ENCODE measurements at regions not wholly inside any gene's neighbourhood (a gene's known extent, or its start where the extent isn't known, plus 50 kb on each side); places are given as distances from the start of the nearest gene placed in this dataset.
"Not testable (repeated sequence)": the region's sequence is repeated elsewhere in the genome, so short reads cannot be mapped to it uniquely, and the experiment has no call there.

- in situ Hi-C loops (cut with HindIII; ENCODE audit: low pct_ligation_motif_present, low pct_unique_long_range_greater_than_20kb, low sequenced_read_pairs) = no loop called here
- no peak for DNase-seq
These were observed 822.3 kb downstream of the MTRR start for GRCh38 chr5:8691221-8691620.

DNA sequence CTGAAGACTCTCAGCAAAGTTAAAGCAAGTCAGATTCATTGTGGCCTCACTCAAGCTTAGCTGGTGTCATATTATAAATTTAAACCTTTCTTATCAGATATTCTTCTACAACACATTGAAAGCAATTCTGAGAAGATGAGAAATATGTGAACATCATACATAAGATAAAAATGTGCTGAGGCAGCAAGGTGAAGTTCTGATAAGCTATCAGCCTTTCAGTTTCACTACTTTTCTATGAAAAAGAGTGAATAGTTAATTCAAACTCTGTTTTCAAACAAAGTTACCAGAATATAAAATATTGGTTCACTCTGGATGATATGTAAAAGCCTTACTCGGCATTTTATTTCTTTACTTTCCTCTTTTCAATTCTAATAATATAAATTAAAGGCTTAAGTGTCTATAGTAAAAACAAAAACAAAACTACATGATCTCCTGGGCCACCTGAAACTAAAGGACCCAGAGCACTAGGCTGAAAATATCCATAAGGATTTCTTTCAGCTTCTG, 824.4 kb downstream of the MTRR start:
- in situ Hi-C loops (cut with HindIII; ENCODE audit: low pct_ligation_motif_present, low pct_unique_long_range_greater_than_20kb, low sequenced_read_pairs) = no loop called here

GRCh38 chr5:8694545-8694944, 825.6 kb downstream of the MTRR start:
- no peak for DNase-seq
- in situ Hi-C loops (cut with HindIII; ENCODE audit: low pct_ligation_motif_present, low pct_unique_long_range_greater_than_20kb, low sequenced_read_pairs) = no loop called here

More for the DNA sequence above, 824.4 kb downstream of the MTRR start:
- no peak for DNase-seq

DNA sequence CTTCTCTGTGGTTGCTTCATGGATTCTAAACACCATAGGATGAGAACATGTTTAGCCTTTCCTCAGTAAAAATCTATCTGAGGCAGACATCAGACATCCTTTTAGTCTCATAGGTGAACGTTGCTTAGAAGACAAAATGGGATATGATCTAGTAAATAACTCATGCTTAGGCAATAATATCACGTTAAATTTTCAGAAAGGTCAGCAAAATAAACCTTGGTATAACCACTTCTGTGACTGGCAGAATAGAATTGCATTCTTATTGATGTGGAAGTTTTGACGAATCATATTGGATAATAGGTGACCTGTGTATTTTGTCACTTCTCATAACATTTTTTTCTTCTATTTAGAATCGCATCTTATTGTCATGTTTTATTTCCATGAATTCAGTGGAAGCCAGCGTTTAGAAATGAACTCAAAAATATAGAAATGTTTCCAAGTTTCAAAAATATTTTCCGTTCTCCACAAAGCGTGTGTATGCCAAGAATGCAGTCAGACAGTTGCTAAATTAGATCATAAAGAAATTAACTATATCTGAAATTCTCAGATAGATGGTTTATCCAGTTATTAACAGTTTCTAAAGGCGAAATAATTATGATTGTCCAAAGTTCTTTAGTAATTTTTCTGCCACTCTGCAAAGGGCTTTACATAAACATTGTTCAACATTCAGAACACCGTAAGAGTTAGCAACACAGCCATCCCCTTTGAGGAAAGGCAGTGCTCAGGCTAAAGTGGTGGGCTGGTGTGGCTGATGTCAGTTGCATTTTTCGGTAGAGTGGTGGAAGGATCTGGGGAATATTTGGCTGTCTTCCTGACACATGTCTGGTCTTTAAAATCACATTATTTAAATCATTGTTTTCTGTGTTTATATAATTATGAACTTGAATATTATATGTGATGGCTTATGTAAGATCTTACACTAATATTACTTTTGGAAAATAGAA, 827.2 kb downstream of the MTRR start:
- in situ Hi-C loops (cut with HindIII; ENCODE audit: low pct_ligation_motif_present, low pct_unique_long_range_greater_than_20kb, low sequenced_read_pairs) = no loop called here
- DNase-seq = no peak

DNA sequence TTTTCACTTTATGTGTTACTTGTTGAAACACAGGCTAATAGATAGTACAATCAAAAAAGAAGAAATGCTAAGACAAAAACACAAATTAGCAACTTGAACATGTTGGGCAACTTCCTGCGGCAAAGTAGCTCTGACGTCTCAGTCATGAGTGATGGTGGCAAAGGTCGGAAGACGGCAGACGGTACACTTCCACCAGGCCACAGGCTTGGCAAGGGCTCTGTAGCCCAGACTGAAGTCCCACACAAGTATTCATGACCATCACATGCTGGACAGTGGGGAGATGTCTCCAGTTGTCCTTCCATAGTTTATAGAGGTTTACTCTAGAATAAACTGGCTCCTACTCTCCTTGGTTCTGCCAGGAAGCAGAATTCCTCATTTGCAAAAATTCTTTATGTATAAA, 831.3 kb downstream of the MTRR start:
- in situ Hi-C loops (cut with HindIII; ENCODE audit: low pct_ligation_motif_present, low pct_unique_long_range_greater_than_20kb, low sequenced_read_pairs) = no loop called here
- no peak for DNase-seq

GRCh38 chr5:8700671-8701070, 831.7 kb downstream of the MTRR start:
- DNase-seq = no peak

DNA sequence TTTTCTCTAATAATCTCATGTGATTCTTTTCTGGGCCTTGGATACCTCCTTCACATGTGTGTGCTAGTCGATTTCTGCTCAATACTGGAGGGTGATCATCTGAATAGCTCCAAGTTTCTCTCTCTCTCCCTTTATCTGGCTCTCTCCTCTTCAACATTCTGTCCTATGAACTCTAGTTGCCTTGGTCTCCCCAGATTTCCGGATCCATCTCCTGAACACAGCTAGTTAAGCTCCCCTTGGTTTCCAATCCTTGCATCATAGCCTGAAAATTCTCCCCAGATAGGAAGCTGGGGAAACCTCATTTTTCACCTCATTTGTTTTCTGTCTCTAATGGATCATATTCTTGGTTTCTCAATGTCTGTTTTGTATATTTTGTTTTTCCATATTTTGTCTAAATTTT, 832.3 kb downstream of the MTRR start:
- in situ Hi-C loops (cut with HindIII; ENCODE audit: low pct_ligation_motif_present, low pct_unique_long_range_greater_than_20kb, low sequenced_read_pairs) = no loop called here
- no peak for DNase-seq

More at GRCh38 chr5:8700671-8701070, 831.7 kb downstream of the MTRR start:
- in situ Hi-C loops (cut with HindIII; ENCODE audit: low pct_ligation_motif_present, low pct_unique_long_range_greater_than_20kb, low sequenced_read_pairs) = no loop called here

DNA sequence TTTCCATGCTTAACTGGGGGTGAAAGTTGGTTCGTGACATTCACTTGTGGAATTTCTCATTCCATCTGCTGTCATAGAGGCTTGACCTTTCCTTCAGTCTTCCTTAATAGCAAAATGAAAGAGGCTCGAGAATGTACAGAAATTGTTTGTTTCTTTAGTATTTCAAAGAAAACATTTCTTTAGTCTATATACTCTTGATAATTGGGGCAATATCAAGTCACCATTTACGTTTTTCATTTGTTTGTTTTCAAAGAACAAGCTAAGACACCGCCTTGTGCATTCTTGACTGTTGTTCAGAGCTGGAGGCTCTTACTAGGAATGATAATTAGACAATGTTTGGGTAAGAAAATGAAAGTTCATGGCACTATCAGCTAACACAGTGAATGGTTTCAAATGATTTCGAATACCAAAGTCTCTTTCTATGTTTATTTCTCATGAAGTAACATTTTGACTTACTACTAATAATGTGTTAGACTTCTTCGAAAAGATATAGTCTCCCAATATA, 835.4 kb downstream of the SEMA5A start:
- in situ Hi-C loops (cut with HindIII; ENCODE audit: low pct_ligation_motif_present, low pct_unique_long_range_greater_than_20kb, low sequenced_read_pairs) = no loop called here
- no peak for DNase-seq

DNA sequence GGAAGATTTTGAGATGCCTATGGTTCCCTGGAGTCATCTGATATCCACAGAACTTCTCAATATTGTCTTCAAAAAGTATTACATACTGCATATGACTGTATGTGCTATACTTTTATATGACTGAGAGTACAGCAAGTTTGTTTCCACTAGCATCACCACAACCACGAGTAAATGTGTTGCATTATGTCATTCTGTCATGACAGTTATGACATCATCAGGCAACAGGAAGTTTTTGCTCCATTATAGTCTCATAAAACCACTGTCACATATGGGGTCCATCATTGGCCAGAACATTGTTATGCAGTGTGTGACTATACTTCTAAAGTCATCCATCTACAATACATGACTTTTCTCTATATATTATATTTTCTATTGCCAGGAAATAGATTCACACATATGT, 831.7 kb downstream of the SEMA5A start:
- in situ Hi-C loops (cut with HindIII; ENCODE audit: low pct_ligation_motif_present, low pct_unique_long_range_greater_than_20kb, low sequenced_read_pairs) = no loop called here
- no peak for DNase-seq

DNA sequence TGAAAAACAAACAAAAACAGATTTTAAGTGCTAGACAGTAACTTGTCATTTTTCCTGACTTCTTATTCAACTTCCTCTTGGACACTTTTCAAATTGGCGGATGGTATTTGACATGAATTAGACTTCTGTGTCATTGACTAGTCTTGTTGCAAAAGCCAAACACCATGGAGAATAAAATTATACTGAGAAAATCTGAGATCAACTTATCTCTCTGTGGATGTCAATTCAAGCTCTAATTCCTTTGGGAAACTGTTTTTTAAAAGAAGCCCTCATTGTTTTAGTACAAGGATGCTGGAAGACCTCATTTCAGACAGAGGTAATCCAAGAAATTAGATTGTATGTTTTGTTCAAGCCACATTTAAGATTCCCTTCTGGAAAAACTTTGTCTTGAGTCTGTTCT, 831.0 kb downstream of the SEMA5A start:
- in situ Hi-C loops (cut with HindIII; ENCODE audit: low pct_ligation_motif_present, low pct_unique_long_range_greater_than_20kb, low sequenced_read_pairs) = no loop called here
- DNase-seq = no peak

- in situ Hi-C loops (cut with HindIII; ENCODE audit: low pct_ligation_motif_present, low pct_unique_long_range_greater_than_20kb, low sequenced_read_pairs) = no loop called here
These were observed 826.1 kb downstream of the SEMA5A start for GRCh38 chr5:8719796-8720195.

DNA sequence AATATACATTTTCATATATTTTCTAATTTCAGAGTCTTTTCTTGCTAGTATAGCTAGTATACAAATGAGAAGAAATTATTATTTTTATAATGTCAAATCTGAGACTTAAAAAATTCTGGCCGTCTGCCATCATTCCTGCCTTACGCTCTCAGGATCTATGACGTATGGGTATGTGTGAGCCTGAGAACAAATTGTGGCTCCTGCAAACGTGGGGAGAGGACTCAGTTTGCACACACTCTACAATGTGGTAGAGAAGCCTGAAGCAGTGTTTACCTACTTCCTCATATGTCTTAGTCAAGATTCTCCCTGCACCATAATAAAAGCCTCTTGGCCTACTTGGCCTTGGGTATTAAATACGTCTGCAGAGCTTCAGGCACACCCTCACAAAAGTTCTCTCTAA, 825.4 kb downstream of the SEMA5A start:
- in situ Hi-C loops (cut with HindIII; ENCODE audit: low pct_ligation_motif_present, low pct_unique_long_range_greater_than_20kb, low sequenced_read_pairs) = no loop called here
- DNase-seq = no peak

More at GRCh38 chr5:8719796-8720195, 826.1 kb downstream of the SEMA5A start:
- no peak for DNase-seq

DNA sequence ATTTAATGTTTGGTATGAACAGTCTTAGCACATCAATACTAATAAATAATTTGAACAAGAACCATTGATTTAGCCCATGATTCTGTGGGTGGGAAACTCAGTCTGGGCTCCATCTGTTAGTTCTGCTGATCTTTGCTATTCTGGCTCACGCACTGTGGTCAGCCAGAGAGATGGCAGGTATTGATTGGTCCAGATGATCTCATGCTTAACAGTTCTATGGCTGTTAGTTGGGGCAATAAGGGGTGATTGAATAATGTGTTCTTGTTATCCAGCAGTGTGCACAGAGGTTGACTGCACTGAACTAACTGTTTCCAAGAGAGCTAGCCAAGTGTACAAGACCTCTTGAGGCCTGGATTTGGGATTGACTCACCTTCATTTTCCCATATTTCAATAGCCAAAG, 824.3 kb downstream of the SEMA5A start:
- no peak for DNase-seq
- in situ Hi-C loops (cut with HindIII; ENCODE audit: low pct_ligation_motif_present, low pct_unique_long_range_greater_than_20kb, low sequenced_read_pairs) = no loop called here

- no peak for DNase-seq
- in situ Hi-C loops (cut with HindIII; ENCODE audit: low pct_ligation_motif_present, low pct_unique_long_range_greater_than_20kb, low sequenced_read_pairs) = no loop called here
These were observed 819.4 kb downstream of the SEMA5A start for GRCh38 chr5:8726383-8727036.

- in situ Hi-C loops (cut with HindIII; ENCODE audit: low pct_ligation_motif_present, low pct_unique_long_range_greater_than_20kb, low sequenced_read_pairs) = no loop called here
- no peak for DNase-seq
These were observed 818.5 kb downstream of the SEMA5A start for GRCh38 chr5:8727396-8727795.

DNA sequence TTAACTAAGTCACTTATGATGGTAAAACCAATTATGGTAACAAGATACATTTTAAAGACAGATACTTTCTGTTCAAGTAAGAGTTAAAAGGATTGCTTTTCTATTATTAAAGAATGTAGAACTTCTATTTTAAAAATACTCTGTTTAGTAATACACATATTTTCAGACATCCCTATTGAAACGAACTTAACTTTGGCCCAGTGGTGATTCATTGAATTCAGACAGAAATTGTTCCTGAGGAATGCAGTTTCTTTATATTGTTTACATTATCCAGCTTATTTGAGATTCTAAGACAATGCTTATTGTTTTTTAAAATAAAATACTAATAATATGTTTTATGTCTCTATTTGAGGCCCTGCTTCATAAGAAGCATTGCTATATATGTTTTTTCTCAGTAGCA, 816.4 kb downstream of the SEMA5A start:
- DNase-seq = no peak
- in situ Hi-C loops (cut with HindIII; ENCODE audit: low pct_ligation_motif_present, low pct_unique_long_range_greater_than_20kb, low sequenced_read_pairs) = no loop called here

DNA sequence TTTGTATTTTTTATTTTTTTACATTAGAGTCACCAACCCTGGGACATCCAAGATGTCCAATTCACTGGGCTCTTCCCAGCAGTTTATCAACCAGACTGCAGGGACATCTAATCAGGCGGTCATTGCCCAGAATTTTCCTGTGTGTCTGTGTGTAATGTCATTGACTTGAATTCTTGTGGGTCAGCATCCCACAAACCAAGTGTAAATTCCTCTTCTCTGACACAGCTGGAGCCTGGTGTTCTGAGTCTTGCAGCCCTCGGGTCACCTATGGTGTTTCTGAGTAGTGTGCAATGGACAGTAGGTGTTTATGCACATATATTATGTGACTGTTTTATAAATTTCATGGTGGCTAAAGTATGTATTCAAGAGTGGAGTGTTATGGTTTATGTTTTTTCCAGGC, 815.7 kb downstream of the SEMA5A start:
- in situ Hi-C loops (cut with HindIII; ENCODE audit: low pct_ligation_motif_present, low pct_unique_long_range_greater_than_20kb, low sequenced_read_pairs) = no loop called here

DNA sequence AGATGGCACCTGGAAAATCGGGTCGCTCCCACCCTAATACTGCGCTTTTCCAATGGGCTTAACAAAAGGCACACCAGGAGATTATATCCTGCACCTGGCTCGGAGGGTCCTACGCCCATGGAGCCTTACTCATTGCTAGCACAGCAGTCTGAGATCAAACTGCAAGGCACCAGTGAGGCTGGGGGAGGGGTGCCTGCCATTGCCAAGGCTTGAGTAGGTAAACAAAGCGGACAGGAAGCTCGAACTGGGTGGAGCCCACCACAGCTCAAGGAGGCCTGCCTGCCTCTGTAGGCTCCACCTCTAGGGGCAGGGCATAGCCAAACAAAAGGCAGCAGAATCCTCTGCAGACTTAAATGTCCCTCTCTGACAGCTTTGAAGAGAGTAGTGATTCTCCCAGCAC, 814.8 kb downstream of the SEMA5A start:
- DNase-seq; in situ Hi-C loops (cut with HindIII; ENCODE audit: low pct_ligation_motif_present, low pct_unique_long_range_greater_than_20kb, low sequenced_read_pairs): not testable (repeated sequence)

More for the DNA sequence above, 815.7 kb downstream of the SEMA5A start:
- no peak for DNase-seq

GRCh38 chr5:8740595-8740994, 805.3 kb downstream of the SEMA5A start:
- DNase-seq = no peak
- in situ Hi-C loops (cut with HindIII; ENCODE audit: low pct_ligation_motif_present, low pct_unique_long_range_greater_than_20kb, low sequenced_read_pairs) = no loop called here

Measured in ACHN (cell line).